Activated CD8-positive, alpha-beta T cell treated with anti-CD3 and anti-CD28 coated beads for 36 hours (primary cell): ENCODE measurements at regions not wholly inside any gene's neighbourhood (a gene's known extent, or its start where the extent isn't known, plus 50 kb on each side); places are given as distances from the start of the nearest gene placed in this dataset.

ENCODE experiments used
- ATAC-seq: fragments of 200-7000 bp; cut with Tn5 transposase; one replicate; pipeline ENCODE4 v1.10.0; 2021; ENCODE audit warnings: mild to moderate bottlenecking, moderate library complexity
- CTCF ChIA-PET: fragments of 350-600 bp; sonication (Branson Sonifier 250); formaldehyde crosslinking; loops from one replicate; lab custom pipeline; 2021; ENCODE audit warnings: antibody characterized with exemption; lab: Charles Lee
- POLR2A ChIA-PET: fragments of 350-600 bp; sonication (Branson Sonifier 250); formaldehyde crosslinking; loops from one replicate; lab custom pipeline; 2021; ENCODE audit warnings: antibody characterized with exemption; lab: Charles Lee
- DNase-seq: peaks from one replicate; pipeline ENCODE4 v3.0.0-alpha.2; 2020
- H3K27ac Mint-ChIP-seq: one replicate; pipeline ENCODE4 v1.8.0; 2021; ENCODE audit warnings: mild to moderate bottlenecking, mixed read lengths
- H3K27me3 Mint-ChIP-seq: one replicate; pipeline ENCODE4 v1.8.0; 2021; ENCODE audit warnings: mixed read lengths
- H3K36me3 Mint-ChIP-seq: one replicate; pipeline ENCODE4 v1.8.0; 2021; ENCODE audit warnings: low read depth, mixed read lengths
- H3K4me1 Mint-ChIP-seq: one replicate; pipeline ENCODE4 v1.8.0; 2021; ENCODE audit warnings: low read depth, mixed read lengths
- H3K4me3 Mint-ChIP-seq: one replicate; pipeline ENCODE4 v1.8.0; 2021; ENCODE audit warnings: mild to moderate bottlenecking, moderate library complexity, mixed read lengths
- H3K9me3 Mint-ChIP-seq: one replicate; pipeline ENCODE4 v1.8.0; 2021; ENCODE audit warnings: mixed read lengths
- CTCF ChIP-seq: fragments of 200-600 bp; IDR thresholded peaks from one replicate; pipeline ENCODE4 v1.8.0; 2022; ENCODE audit warnings: antibody characterized with exemption, mild to moderate bottlenecking
- intact Hi-C: fragments of 100-400 bp; cut with micrococcal nuclease; formaldehyde crosslinking; loops from one replicate; pipeline ENCODE4 v1.10.0; 2022

DNA sequence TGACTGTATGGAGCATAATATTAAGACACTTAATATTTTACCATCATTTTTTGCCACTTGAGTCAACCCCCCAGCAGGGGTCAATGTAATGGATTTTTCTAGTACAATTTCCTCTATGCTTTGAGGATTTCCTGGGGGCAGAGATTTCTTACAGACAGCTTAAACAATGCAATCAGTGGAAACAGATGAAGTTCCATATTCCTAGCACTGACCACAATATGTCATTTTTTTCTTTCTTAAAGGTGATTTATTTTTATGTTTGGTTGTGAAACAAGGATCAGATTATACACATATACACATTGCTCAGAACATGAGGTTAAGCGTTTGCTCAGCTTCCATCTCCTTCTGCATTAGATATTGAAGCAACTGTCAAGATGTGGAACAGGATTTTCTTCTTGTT lies 82.0 kb upstream of the ID4 start:
- ChIA-PET POLR2A (no interaction called here), CTCF (no interaction called here)
- no peak overlapping the region for H3K4me3 Mint-ChIP-seq
- no peaks in the 10 kb centered on the region for H3K9me3 Mint-ChIP-seq
- intact Hi-C loops, result no loop called here
- H3K4me1 Mint-ChIP-seq, result no peaks in the 10 kb centered on the region
- no peak for TF ChIP-seq CTCF
- no peaks in the 10 kb centered on the region for H3K27me3 Mint-ChIP-seq
- H3K27ac Mint-ChIP-seq, result no peak overlapping the region
- H3K36me3 Mint-ChIP-seq, result no peaks in the 10 kb centered on the region
- no peak for DNase-seq
- ATAC-seq, result no peak

DNA sequence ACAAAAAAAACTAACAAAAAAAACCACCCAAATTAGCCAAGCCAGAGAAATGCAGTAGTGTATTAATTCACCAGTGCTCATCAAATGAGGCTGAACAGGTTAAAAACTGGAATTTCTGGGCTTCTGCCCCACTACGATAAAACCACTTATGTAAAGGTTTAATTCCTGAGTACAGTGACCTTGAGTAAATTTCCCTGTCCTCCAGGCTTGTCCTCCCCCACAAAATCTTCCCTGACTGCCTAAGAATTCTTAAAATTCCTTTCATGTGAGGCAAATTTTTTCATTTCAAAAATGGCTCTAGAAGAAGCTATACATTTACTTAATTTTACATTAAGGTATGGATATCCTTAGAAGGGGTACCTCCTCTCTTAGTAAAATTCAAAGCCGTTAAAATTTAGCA lies 80.1 kb upstream of the ID4 start:
- H3K27me3 Mint-ChIP-seq, result no peaks in the 10 kb centered on the region
- no peaks in the 10 kb centered on the region for H3K9me3 Mint-ChIP-seq
- intact Hi-C loops, result no loop called here

GRCh38 chr6:19759117-19759880 lies 77.9 kb upstream of the ID4 start:
- no peak overlapping the region for H3K27ac Mint-ChIP-seq
- no peaks in the 10 kb centered on the region for H3K4me1 Mint-ChIP-seq
- CTCF ChIA-PET, result no interaction called here
- no peaks in the 10 kb centered on the region for H3K36me3 Mint-ChIP-seq
- no peak for ATAC-seq
- TF ChIP-seq CTCF, result no peak
- H3K27me3 Mint-ChIP-seq, result no peaks in the 10 kb centered on the region
- peaks cover under 1% of the 10 kb centered on the region for H3K9me3 Mint-ChIP-seq
- intact Hi-C loops, result no loop called here
- no peak overlapping the region for H3K4me3 Mint-ChIP-seq
- POLR2A ChIA-PET, result interaction anchor here (1.1 kb wide), 1 partner anchor 13 kb away, joined by 3 read pairs; no protein-coding TSS in a partner anchor
- no peak for DNase-seq

More for the DNA sequence above, 80.1 kb upstream of the ID4 start:
- ChIA-PET POLR2A (no interaction called here), CTCF (no interaction called here)
- no peaks in the 10 kb centered on the region for H3K4me1 Mint-ChIP-seq
- no peak for TF ChIP-seq CTCF
- ATAC-seq, result no peak
- H3K27ac Mint-ChIP-seq, result no peak overlapping the region
- H3K36me3 Mint-ChIP-seq, result no peaks in the 10 kb centered on the region
- no peak for DNase-seq
- no peak overlapping the region for H3K4me3 Mint-ChIP-seq

DNA sequence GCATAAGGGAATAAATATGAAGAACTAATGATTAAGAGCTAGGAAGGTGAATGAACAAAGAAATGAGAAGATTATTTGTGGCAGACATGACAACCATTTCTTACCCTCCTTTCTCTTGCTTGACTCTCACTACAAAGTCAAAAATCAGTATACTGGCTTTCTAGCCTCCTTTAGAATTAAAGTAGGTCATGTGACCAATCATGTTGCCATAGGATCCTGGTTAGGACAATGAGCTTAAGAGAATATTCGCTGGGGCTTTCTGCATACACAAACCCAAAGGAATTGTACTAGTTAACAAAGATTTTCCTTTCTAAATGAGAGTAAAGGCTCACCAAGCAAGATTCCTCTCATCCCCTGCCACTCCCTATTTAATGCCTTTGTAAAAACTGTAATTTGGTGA lies 76.0 kb upstream of the ID4 start:
- CTCF ChIA-PET, result no interaction called here
- H3K27ac Mint-ChIP-seq, result no peak overlapping the region
- POLR2A ChIA-PET, result no interaction called here
- no peaks in the 10 kb centered on the region for H3K4me1 Mint-ChIP-seq
- DNase-seq (no peak), ATAC-seq (no peak)
- H3K27me3 Mint-ChIP-seq, result no peaks in the 10 kb centered on the region
- intact Hi-C loops, result no loop called here
- H3K9me3 Mint-ChIP-seq, result peaks cover 2% of the 10 kb centered on the region
- no peak for TF ChIP-seq CTCF
- no peaks in the 10 kb centered on the region for H3K36me3 Mint-ChIP-seq
- H3K4me3 Mint-ChIP-seq, result no peak overlapping the region

- H3K27ac Mint-ChIP-seq, result no peak overlapping the region
- H3K9me3 Mint-ChIP-seq, result peaks cover 2% of the 10 kb centered on the region
- H3K4me3 Mint-ChIP-seq, result no peak overlapping the region
- TF ChIP-seq CTCF, result no peak
- DNase-seq (no peak), ATAC-seq (no peak)
- H3K4me1 Mint-ChIP-seq, result no peaks in the 10 kb centered on the region
- ChIA-PET POLR2A (no interaction called here), CTCF (no interaction called here)
- no peaks in the 10 kb centered on the region for H3K27me3 Mint-ChIP-seq
- H3K36me3 Mint-ChIP-seq, result no peaks in the 10 kb centered on the region
- intact Hi-C loops, result no loop called here
These were observed 65.3 kb upstream of the ID4 start for GRCh38 chr6:19771753-19772336.
